ENCODE measurements at regions not wholly inside any gene's neighbourhood (a gene's known extent, or its start where the extent isn't known, plus 50 kb on each side); places are given as distances from the start of the nearest gene placed in this dataset.

DNA sequence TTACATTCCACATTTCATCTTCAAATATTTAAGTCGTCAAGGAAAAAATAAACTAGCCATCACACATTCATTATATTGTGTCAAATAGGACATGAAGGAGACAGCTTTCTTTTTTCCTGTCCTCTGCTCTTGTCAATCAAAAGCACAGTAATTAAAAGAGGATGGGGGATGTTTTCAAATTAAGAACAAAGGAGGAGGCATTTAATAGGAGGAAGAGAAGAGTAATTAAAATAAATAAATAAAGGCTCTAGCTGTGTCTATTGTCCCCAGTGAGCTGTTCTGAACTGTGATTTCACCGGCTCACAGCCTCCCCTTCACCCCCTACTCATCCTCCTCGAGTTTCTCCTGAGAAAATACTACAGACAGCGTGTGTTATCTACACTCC is 1377.1 kb upstream of the PIK3C3 start:
- no peak for TF ChIP-seq JUND (IDR thresholded peaks at IDR 0.05; ENCODE audit: low read depth)
- in situ Hi-C loops (cut with HindIII; ENCODE audit: low pct_unique_long_range_greater_than_20kb, low sequenced_read_pairs), result no loop called here
- DNase-seq (ENCODE audit: low read depth in 1 of 2, low spot score in 1 of 2), result no peak

DNA sequence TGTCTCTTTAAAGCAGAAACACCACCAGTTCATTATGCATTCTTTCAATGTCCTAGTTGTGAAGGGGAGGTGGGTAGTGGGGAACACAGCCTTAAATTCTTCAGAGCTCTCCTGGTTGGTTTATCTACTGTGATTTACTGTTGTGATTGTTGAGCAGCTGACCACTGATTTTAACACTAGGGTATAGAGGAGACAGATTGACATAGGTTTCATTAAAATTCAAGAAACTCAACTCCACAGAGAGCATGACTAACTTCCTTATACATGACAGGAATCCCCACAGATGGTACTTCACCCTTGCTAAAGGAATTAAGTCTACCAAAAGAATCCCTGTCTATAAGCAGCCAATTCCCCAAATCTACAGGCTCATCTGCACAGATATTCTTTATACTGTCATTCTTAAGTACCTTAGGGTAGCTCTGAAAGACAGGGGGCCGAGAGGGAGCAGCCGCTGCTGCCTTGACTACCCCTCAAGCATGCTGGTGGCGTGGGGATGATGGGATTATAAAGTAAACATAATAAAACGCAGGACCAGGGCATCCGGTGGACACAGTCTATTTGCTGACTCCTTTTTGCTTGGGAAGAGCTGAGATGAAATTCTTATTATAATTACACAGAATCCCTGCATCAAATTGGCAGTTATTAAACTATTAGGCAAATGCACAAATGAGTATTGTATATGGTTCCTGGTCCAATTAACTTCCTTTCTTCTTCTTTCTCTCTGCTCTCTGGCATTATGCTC is 1377.6 kb upstream of the PIK3C3 start:
- DNase-seq (ENCODE audit: low read depth in 1 of 2, low spot score in 1 of 2), result no peak
- in situ Hi-C loops (cut with HindIII; ENCODE audit: low pct_unique_long_range_greater_than_20kb, low sequenced_read_pairs), result no loop called here
- no peak for TF ChIP-seq JUND (IDR thresholded peaks at IDR 0.05; ENCODE audit: low read depth)

DNA sequence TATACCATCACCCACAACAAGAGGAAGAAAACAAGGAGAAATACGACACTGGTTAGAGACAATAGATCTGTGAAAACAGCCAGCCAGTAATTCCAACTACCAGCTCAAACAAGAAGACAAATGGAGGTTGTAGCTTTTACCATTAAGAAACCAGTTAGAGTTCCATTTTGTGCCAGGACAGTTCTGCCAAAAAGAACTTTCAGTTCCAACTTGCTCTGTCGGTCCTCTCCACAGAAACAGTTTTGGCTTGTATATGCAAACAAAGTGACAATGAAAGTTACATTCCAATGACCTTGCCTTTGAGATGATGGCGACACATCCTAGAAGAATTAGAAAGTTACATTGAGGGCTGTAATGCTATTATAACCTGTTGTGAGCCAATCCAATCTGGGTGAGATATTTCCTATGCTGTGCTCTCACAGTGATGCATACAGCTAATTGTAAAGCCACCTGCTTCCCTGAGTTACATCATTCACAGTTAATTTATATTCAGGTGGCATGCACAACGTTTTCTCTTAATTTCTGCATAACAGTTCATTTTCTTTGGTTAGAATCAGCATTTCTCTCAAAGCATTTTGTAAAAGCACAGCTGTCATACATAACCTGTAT is 1378.4 kb upstream of the PIK3C3 start:
- TF ChIP-seq JUND (IDR thresholded peaks at IDR 0.05; ENCODE audit: low read depth), result no peak
- in situ Hi-C loops (cut with HindIII; ENCODE audit: low pct_unique_long_range_greater_than_20kb, low sequenced_read_pairs), result no loop called here
- no peak for DNase-seq (ENCODE audit: low read depth in 1 of 2, low spot score in 1 of 2)

DNA sequence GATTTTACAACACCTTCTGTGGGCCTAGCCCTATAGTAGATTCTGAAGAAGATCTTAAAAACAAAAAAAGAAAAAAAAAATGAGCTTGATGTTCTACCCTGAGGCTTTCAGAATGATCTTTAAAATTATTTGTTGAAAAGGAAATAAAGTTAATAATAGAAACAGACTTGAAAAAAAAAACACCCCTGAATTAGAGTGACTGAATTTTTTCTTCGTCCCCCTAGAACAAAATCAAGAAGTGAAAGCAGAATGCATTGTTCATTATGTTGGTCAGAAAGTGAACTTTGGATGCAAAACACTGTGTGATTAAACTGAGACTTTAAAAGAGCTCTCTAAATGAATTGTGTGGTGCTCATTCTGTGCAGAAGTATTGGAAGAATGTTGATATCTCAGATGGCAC is 1384.4 kb upstream of the PIK3C3 start:
- DNase-seq (ENCODE audit: low read depth in 1 of 2, low spot score in 1 of 2), result no peak
- TF ChIP-seq JUND (IDR thresholded peaks at IDR 0.05; ENCODE audit: low read depth), result no peak
- in situ Hi-C loops (cut with HindIII; ENCODE audit: low pct_unique_long_range_greater_than_20kb, low sequenced_read_pairs), result no loop called here

DNA sequence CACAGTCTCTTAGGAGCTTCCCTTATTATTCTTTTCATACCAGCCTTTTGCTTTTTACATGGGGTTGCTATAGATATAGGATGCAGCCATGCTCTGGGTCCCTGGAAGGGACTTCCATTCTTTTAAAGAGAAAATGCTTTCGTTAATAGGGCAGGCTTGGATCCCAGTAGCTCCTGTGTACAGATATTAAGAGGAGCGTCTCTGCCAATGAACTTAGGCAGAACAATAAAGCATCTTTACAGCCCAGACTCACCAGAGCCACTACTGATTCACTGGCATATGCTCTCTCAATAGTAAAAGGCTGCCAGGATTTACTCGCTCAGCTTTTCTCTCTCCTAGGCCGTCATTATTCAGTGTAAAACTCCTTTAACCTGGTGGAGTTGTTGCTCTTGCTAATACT is 1385.4 kb upstream of the PIK3C3 start:
- in situ Hi-C loops (cut with HindIII; ENCODE audit: low pct_unique_long_range_greater_than_20kb, low sequenced_read_pairs), result no loop called here
- no peak for TF ChIP-seq JUND (IDR thresholded peaks at IDR 0.05; ENCODE audit: low read depth)
- no peak for DNase-seq (ENCODE audit: low read depth in 1 of 2, low spot score in 1 of 2)

DNA sequence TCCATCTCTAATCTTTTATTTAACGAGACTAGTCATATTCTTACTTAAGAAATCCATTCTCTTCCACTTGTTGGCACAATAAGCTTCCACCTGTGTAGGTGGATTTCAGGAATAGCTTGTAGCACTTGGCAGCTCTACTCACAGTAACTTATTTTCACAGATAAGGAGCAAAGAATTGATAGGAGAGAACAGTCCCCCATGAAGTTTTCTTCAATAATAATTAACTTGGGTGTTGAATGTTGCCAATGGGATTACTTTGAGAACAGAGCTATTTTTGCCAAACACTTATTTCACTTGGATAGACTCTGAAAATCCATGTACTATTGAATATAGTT is 1388.6 kb upstream of the PIK3C3 start:
- TF ChIP-seq JUND (IDR thresholded peaks at IDR 0.05; ENCODE audit: low read depth), result no peak
- DNase-seq (ENCODE audit: low read depth in 1 of 2, low spot score in 1 of 2), result no peak
- in situ Hi-C loops (cut with HindIII; ENCODE audit: low pct_unique_long_range_greater_than_20kb, low sequenced_read_pairs), result no loop called here

DNA sequence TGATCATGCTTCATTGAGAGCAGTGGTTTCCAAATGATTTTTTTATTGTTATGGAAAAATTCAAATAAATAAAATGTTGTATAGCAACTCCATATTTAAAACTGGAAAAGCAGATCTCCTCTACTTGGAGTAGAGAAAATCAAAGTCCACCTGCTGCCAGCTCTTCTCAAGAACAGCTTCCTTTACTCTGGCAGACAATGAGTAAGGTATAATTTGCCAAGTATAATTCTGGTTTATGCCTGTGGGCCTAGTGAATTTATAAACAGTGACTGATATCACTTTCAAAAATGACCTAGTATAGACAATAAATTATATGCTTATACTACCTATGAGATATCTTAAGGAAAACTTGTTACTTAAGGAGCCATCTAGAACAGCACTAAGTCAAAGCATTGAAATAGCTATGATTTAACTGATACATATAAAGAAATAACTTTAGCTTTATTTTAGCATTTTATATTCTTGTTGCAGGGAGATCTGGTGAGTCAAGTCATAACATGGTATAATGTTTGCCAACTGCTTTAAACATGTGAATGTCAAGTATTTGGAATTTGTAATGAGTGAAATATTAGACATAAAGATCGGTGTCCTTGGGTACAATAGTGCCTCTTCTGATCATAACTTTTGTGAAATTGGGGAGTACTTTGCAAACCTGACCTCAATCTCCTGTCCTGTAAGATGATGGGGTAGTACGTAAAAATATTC is 1389.1 kb upstream of the PIK3C3 start:
- in situ Hi-C loops (cut with HindIII; ENCODE audit: low pct_unique_long_range_greater_than_20kb, low sequenced_read_pairs), result no loop called here
- no peak for TF ChIP-seq JUND (IDR thresholded peaks at IDR 0.05; ENCODE audit: low read depth)
- DNase-seq (ENCODE audit: low read depth in 1 of 2, low spot score in 1 of 2), result no peak

DNA sequence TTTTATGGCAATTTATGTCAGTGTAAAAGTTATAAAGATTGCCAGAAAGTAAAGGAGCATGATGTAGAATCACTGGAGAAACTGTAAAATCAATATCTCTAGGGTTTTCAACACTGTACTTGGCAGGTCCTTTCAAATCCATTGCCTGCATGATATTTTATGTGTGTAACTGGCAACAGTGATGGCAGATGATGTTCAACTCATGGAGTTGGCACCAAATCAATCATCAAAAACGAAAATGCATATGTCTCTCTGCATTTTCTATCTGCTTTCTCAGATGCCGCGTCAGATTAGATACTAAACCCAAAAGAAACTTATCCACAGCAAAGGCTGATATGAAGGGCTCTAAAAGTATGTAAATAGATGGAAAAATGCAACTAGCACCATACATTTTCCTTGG is 1395.5 kb upstream of the PIK3C3 start:
- TF ChIP-seq JUND (IDR thresholded peaks at IDR 0.05; ENCODE audit: low read depth), result no peak
- in situ Hi-C loops (cut with HindIII; ENCODE audit: low pct_unique_long_range_greater_than_20kb, low sequenced_read_pairs), result no loop called here
- DNase-seq (ENCODE audit: low read depth in 1 of 2, low spot score in 1 of 2), result no peak

DNA sequence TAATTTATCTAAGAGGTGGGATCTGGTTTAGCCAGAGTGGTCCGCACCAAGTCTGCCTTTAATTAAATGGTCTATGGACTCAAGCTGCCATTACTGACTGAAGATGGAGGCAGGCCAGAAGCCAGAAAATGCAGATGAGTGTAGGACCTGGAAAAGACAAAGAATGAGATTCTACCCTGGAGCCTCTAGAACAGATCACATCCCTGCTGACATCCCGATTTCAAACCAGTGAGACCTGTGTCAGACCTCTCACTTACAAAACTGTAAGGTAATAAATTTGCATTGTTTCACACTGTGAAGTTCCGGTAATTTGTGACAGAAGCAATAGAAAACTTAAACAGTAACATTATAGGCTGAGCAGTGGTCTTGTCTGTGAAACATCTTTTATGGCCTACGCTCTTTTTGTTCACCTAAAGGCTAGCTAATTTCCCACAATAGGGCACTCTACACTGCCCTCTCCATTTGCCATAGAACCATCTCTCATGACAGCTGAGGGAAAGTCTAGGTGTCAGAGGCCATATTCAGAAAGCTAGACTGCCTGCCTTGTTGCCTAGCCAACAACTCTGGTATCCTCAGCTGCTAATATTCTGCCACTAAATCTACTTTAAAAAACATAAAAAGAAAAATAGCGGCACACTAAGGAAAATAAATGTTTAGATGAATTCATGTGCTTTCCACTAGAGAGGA is 1396.2 kb upstream of the PIK3C3 start:
- TF ChIP-seq JUND (IDR thresholded peaks at IDR 0.05; ENCODE audit: low read depth), result no peak
- in situ Hi-C loops (cut with HindIII; ENCODE audit: low pct_unique_long_range_greater_than_20kb, low sequenced_read_pairs), result no loop called here

DNA sequence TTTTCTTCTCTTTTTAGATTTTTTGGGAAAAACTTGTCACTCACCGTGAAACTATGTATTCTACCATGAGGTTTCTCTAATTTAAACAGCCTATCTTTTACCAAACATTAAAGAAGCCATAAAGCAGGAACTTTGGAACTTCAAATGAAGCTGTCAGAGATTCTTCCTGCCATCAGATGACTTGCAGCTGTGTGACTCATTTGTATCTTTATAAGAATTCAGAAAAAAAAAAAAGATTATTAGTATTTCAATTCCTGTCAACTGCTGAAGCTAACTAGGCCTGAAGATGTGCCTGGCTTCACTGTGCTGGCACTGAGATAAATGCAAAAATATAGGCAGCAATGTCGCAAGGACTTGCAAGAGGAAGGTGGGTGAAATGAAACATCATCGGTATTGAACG is 1399.1 kb upstream of the PIK3C3 start:
- DNase-seq (ENCODE audit: low read depth in 1 of 2, low spot score in 1 of 2), result no peak
- in situ Hi-C loops (cut with HindIII; ENCODE audit: low pct_unique_long_range_greater_than_20kb, low sequenced_read_pairs), result no loop called here
- TF ChIP-seq JUND (IDR thresholded peaks at IDR 0.05; ENCODE audit: low read depth), result no peak

More for the DNA sequence above, 1396.2 kb upstream of the PIK3C3 start:
- no peak for DNase-seq (ENCODE audit: low read depth in 1 of 2, low spot score in 1 of 2)

DNA sequence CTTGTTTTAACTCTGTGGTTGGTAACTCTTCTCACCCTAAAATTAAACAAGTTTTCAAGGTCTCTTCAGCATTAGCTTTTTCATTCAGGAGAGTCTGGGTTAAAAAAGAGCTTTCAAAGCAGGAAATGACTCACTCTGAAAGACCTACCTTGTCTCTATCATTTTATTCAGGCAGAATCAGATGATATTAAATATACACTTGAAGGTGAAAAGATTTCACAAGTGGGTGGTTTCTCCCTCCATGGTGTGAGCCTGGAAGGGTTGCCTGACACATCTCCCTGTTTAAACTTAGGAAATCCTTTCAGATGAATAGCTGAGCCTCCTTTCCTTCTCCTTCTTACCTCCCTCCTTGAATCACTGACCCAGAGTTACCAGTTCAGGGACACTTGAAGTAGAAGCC is 1402.0 kb upstream of the PIK3C3 start:
- no peak for DNase-seq (ENCODE audit: low read depth in 1 of 2, low spot score in 1 of 2)
- in situ Hi-C loops (cut with HindIII; ENCODE audit: low pct_unique_long_range_greater_than_20kb, low sequenced_read_pairs), result no loop called here
- no peak for TF ChIP-seq JUND (IDR thresholded peaks at IDR 0.05; ENCODE audit: low read depth)

DNA sequence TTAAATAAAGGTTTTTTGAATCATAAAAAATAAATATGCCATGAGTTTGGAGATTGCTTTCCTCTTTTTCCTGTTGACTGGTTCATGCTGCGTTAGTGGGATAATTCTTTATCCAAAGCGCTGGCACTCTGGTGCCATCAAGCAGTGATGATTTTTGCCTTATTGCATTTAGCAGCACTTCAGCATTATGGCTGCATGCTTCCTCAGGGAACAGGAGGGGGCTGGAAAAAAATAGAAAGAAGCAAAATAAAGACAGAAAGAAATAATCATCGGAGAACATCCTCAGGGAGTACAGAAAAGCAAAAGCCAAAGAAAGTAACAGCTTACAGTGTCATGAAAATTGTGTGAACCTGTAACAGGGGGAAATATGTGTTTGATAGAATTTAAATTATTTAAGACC is 1408.2 kb upstream of the PIK3C3 start:
- in situ Hi-C loops (cut with HindIII; ENCODE audit: low pct_unique_long_range_greater_than_20kb, low sequenced_read_pairs), result no loop called here
- no peak for DNase-seq (ENCODE audit: low read depth in 1 of 2, low spot score in 1 of 2)
- TF ChIP-seq JUND (IDR thresholded peaks at IDR 0.05; ENCODE audit: low read depth), result no peak

DNA sequence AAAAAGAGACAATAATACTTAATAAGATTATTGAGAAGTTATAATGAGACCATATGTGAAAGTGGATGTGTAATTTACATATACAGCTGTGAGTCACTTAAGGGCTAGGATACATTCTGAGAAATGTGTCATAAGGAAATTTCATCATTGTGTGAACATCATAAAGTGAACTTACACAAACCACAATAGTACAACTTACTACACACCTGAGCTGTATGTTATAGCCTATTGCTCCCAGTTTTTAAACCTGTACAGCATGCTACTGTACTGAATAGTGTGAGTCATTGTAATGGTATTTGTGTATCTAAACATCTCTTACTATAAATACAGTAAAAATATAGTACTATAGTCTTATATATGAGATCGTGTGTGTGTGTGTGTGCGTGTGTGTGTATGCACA is 1420.3 kb upstream of the PIK3C3 start:
- DNase-seq (ENCODE audit: low read depth in 1 of 2, low spot score in 1 of 2), result no peak
- in situ Hi-C loops (cut with HindIII; ENCODE audit: low pct_unique_long_range_greater_than_20kb, low sequenced_read_pairs), result no loop called here
- TF ChIP-seq JUND (IDR thresholded peaks at IDR 0.05; ENCODE audit: low read depth), result no peak

Data from T47D (cell line).